ENCODE measurements at regions not wholly inside any gene's neighbourhood (a gene's known extent, or its start where the extent isn't known, plus 50 kb on each side); places are given as distances from the start of the nearest gene placed in this dataset.
"Not testable (repeated sequence)": the region's sequence is repeated elsewhere in the genome, so short reads cannot be mapped to it uniquely, and the experiment has no call there.

- no peak for DNase-seq (ENCODE audit: low spot score)
These were observed 1672.0 kb downstream of the SLITRK5 start for GRCh38 chr13:89343165-89343564.

DNA sequence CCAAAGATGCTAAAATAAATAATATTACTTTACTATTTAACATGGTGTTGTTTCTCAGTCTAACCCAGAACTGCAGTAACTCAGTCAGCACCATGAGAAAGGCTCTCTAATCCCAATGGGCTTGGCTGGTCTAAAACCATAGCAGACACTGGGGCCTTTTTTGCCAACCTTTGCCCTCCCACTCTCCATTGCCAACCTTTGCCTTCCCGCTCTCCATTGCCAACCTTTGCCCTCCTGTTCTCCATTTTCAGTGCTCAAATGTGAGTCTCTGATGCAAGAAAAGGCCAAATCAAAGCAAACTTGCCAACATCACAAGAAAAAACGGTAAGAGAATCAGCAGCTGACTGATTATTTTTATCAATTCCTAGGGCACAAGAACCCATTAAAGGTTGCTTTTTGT, 1681.2 kb downstream of the SLITRK5 start:
- no peak for DNase-seq (ENCODE audit: low spot score)

GRCh38 chr13:89361909-89362308, 1690.7 kb downstream of the SLITRK5 start:
- DNase-seq (ENCODE audit: low spot score) = no peak

- DNase-seq (ENCODE audit: low spot score) = no peak
These were observed 1692.0 kb downstream of the SLITRK5 start for GRCh38 chr13:89363144-89363543.

DNA sequence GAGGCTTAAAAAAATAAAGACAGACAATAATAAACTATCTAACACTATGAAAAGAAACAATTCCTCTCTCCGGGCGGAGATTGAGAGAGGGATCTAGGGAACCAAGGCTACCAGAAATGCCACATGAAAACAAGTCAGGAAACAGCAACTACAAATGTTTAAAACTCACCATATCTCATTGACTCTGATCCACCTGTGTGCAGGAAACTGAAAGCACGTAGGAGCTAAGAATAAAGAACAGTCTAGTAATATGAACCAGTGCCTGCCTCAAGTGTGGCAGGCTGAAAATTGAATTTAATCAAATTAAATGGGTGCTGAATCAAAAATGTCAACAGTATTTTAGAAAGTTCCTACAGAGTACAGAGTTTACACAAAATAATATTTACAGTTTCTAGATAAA, 1701.0 kb downstream of the SLITRK5 start:
- no peak for DNase-seq (ENCODE audit: low spot score)

- DNase-seq (ENCODE audit: low spot score) = no peak
These were observed 1704.7 kb downstream of the SLITRK5 start for GRCh38 chr13:89375839-89376238.

- DNase-seq (ENCODE audit: low spot score) = no peak
These were observed 1708.9 kb downstream of the SLITRK5 start for GRCh38 chr13:89380101-89380500.

DNA sequence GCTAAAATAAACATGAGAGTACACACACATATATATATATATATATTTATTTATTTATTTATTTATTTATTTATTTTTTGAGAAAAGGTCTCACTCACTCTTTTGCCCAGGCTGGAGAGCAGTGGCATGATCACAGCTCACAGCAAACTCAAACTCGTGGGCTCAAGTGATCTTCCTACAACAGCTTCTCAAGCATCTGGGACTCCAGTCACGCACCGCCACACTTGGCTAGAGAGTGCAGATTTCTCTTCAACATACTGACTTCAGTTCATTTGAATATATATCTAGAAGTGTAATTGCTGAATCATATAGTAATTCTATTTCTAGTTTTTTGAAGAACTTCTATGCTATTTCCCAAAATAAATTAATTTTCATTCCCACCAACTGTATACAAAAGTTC, 1711.8 kb downstream of the SLITRK5 start:
- DNase-seq (ENCODE audit: low spot score) = no peak

DNA sequence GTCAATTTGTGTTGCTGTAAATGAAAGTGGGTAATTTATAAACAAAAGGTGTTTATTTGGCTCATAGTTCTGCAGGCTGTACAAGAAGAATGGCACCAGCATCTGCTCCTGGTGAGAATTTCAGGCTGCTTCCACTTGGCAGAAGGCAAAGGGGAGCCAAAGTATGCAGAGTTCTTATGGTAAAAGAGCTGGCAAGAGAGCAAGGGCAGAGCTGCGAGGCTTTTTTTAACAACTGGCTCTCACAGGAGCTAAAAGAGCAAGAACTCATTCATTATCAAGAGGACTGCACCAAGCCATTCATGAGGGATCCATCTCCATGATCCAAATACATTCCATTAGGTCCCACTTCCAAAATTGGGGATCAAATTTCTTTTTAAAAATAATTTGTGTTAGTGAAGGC, 1712.7 kb downstream of the SLITRK5 start:
- DNase-seq (ENCODE audit: low spot score) = no peak

GRCh38 chr13:89393758-89394304, 1722.7 kb downstream of the SLITRK5 start:
- no peak for DNase-seq (ENCODE audit: low spot score)

DNA sequence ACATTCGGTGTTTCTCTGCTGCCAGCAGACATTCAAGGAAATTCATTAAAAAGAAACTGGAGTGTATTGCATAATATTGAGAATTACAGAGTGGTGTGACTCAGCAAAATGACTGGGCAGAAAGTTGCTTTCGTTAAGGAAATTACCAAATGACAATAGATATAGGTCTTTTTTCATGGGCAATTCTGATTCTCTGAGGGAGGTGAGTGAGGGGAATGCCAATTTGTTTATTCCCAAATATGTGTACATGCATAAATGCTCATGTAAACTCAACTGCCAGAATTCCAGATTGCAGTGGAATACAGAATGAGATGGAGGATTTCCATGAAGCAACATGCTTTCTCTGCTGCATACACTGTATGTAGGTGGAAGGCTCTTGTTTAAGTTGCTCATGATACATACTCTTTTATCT, 1730.1 kb downstream of the SLITRK5 start:
- no peak for DNase-seq (ENCODE audit: low spot score)

DNA sequence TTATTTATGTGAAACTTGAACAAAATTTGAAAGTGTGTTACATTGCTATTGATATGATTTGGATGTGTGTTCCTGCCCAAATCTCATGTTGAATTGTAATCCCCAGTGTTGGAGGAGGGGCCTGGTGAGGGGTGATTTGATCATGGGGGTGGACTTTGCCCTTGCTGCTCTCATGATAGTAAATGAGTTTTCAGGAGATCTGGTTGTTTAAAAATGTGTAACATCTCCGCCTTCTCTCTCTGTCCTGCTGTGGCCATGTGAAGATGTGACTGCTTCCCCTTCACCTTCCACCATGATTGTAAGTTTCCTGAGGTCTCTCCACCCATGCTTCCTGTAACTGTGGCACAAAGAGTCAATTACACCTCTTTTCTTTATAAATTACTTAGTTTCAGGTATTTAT, 1731.0 kb downstream of the SLITRK5 start:
- no peak for DNase-seq (ENCODE audit: low spot score)

- DNase-seq (ENCODE audit: low spot score) = not testable (repeated sequence)
These were observed 1734.9 kb downstream of the SLITRK5 start for GRCh38 chr13:89406096-89406495.

DNA sequence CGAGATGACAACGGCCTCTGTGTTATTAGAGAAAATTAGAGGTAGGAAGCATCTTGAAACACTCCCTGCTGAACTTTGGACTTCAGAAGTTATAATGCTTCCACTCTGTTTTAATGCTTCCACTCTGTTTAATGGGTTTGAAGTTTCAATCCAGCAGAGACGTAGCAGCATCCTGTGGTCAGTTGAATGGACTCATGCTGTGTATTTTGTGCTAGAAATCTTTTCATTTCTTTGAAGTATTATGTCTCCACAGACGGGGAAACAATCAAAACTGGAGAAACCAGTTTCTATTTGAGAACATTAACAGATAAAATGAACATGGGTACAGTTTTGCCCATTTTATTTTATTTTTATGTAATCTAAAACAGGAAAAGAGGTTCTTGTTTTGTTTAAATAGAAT, 1736.2 kb downstream of the SLITRK5 start:
- no peak for DNase-seq (ENCODE audit: low spot score)

DNA sequence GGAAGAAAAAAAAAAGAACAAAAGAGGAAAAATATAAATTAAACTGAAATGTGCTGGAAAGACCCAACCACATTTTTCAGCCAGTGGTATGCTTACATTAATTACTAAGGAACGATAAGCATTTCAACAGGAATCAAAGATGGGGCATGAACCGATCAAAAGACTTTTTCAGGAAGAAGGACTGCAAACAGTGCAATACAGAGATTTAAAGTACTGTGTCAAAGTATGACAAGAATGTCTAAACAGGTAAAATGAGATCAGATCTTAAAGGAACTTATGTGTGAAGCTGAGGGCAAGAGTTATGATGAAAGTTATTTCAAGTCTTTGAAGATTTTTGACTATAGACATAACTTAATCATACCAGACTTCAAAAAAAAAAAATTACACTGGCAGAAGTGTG, 1761.8 kb downstream of the SLITRK5 start:
- DNase-seq (ENCODE audit: low spot score) = no peak

- not testable (repeated sequence) for DNase-seq (ENCODE audit: low spot score)
These were observed 1763.5 kb downstream of the SLITRK5 start for GRCh38 chr13:89434624-89435023.

- no peak for DNase-seq (ENCODE audit: low spot score)
These were observed 1783.5 kb downstream of the SLITRK5 start for GRCh38 chr13:89454681-89455080.

DNA sequence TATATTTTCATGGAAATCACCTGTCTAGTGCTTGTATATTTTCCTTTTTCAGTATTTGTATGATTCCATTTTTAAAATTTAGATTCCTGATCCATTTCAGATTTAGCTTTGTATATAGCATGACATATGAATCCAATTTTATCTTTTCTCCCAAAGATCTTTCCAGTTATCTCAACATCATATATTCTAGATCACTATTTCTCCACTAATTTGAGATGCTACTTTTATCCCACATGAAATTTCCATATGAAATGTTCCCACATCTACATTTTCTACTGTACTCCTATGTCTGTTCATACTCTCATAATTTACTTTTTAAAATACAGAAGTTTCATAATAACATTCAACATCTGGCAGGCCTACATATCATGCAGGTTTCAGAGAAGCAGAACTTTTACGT, 1784.1 kb downstream of the SLITRK5 start:
- no peak for DNase-seq (ENCODE audit: low spot score)

GRCh38 chr13:89455741-89456140, 1784.6 kb downstream of the SLITRK5 start:
- no peak for DNase-seq (ENCODE audit: low spot score)

DNA sequence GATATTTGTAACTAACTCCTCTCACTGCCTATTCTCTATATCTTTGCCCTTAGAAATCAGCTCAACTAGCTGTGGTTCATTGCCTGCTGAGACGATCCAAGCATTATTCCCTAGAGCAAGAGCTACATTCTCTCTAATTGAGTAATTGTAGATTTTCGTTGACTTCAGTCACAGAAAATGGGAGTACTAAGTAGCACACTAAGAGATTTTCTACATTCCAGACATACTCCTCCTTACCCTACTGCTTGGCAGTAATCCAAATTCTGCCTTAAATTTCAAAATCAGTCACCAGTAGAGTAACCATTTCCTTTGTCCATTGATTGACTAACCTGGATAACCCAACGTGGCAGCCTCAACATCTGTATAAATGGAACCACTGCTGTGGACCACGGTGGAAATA, 1786.8 kb downstream of the SLITRK5 start:
- no peak for DNase-seq (ENCODE audit: low spot score)

DNA sequence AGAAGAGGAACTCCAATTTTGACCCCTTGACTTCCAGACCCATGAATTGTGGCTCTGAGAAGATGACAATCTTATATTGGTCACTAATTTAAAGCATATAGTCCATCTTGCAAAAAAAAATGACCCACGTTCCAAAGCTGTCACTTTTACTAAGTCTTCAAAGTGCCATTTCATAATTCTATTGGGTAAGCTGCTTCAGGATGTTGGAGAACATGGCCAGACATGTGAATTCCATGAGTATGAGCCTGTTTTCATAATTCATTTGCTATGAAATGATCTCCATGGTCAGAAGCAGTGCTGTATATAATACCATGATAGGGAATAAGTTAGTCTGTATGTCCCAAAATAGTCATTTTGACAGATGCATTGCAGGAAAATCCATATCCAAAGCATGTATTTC, 1787.3 kb downstream of the SLITRK5 start:
- no peak for DNase-seq (ENCODE audit: low spot score)

GRCh38 chr13:89460895-89461294, 1789.7 kb downstream of the SLITRK5 start:
- DNase-seq (ENCODE audit: low spot score) = not testable (repeated sequence)

- peak; percentile 2 for DNase-seq (ENCODE audit: low spot score)
These were observed 1794.2 kb downstream of the SLITRK5 start for GRCh38 chr13:89465366-89465765.

GRCh38 chr13:89468081-89468480, 1796.9 kb downstream of the SLITRK5 start:
- no peak for DNase-seq (ENCODE audit: low spot score)

DNA sequence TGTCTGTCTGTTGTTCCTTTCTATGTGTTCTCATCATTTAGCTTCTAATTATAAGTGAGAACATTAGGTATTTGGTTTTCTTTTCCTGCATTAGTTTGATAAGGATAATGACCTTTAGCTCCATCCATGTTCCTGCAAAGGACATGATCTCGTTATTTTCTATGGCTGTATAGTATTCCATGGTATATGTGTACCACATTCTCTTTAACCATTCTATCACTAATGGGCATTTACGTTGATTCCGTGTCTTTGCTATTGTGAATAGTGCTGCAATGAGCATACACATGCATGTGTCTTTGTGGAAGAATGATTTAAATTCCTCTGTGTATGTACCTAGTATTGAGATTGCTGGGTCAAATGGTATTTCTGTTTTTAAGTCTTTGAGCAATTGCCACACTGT, 1799.7 kb downstream of the SLITRK5 start:
- DNase-seq (ENCODE audit: low spot score) = no peak

All from SW480 (cell line).